Head of caudate nucleus (tissue), 42 donors: ENCODE measurements at regions not wholly inside any gene's neighbourhood (a gene's known extent, or its start where the extent isn't known, plus 50 kb on each side); places are given as distances from the start of the nearest gene placed in this dataset.

Source experiments
- DNase-seq, 42 donors: peaks; one replicate each; pipeline versions ENCODE4 v3.0.0 to v3.0.0-alpha.2; 2020 to 2021; ENCODE audit warnings: mixed read lengths in 7 of 42
- intact Hi-C: fragments of 100-400 bp; cut with DNase I; formaldehyde crosslinking; loops from one replicate; pipeline ENCODE4 v1.15.0; 2022

- DNase-seq: no peak
- intact Hi-C loops: no loop called here
These were observed 205.2 kb downstream of the MYLK4 start for GRCh38 chr6:2545383-2546038.

GRCh38 chr6:2543321-2543720, 207.4 kb downstream of the MYLK4 start:
- DNase-seq: no peak
- intact Hi-C loops: no loop called here

GRCh38 chr6:2542858-2543218, 207.9 kb downstream of the MYLK4 start:
- no peak for DNase-seq
- intact Hi-C loops: no loop called here

- DNase-seq: no peak
- intact Hi-C loops: no loop called here
These were observed 208.4 kb downstream of the MYLK4 start for GRCh38 chr6:2542101-2542857.

DNA sequence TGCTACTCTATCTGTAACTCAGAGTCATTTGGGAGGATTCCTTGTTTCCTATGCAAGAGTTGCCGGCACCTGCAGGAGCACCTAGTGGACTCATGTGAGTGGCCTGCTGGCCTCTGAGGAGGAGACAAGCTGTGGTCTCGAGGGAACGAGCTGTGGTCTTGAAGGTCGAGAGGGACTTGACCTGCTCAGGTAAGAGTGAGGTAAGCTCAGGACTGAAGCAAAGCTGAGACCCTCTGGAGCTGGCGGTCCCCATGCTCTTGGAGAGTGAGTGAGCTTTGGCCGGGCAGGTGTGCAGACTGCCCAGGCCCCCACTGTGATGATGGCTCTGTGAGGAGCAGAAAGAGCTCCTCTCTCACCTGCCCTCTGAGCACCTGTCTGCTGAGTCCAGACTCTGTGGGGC, 214.3 kb downstream of the MYLK4 start:
- DNase-seq: no peak
- intact Hi-C loops: no loop called here

GRCh38 chr6:2535506-2535905, 215.2 kb downstream of the MYLK4 start:
- DNase-seq: no peak
- intact Hi-C loops: no loop called here

- DNase-seq: no peak
- intact Hi-C loops: no loop called here
These were observed 216.2 kb downstream of the MYLK4 start for GRCh38 chr6:2534406-2535042.

DNA sequence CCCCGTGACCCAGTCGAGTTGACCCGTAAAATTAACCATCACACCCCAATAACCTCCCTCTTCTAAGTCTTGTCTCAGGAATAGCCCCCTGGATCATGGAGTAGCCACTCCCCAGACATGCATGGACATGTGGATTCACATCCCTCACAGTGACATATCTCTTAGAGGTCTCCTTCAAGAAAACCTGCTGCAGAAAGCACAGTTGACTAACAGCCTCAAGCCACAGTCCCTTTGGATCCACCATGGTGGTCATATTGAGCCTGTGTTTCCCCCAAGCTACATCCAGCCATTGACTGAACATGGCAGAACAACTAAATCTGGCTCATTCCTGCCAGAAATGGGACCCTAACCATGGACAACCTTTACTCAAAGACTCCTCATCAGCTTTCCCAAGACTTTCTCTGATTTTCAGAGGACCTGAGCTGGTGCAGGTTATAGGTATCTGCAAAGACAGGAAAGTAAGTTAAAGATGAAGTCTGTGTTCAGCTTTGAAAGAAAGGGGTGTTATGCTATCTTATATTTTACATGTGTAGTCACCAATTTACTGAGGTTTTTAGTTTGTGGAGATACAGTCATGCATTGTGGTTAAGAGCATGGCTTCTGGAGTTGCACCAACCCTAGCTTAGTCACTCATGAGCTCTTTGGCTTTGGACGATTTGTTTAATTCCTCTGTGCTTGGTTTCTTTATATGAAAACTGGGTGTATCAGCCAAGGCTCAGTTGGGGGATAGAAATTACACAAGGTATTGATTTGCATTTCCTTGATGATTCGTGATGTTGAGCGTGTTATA, 219.1 kb downstream of the MYLK4 start:
- no peak for DNase-seq
- intact Hi-C loops: no loop called here

- DNase-seq: no peak
These were observed 221.5 kb downstream of the MYLK4 start for GRCh38 chr6:2529211-2529719.

DNA sequence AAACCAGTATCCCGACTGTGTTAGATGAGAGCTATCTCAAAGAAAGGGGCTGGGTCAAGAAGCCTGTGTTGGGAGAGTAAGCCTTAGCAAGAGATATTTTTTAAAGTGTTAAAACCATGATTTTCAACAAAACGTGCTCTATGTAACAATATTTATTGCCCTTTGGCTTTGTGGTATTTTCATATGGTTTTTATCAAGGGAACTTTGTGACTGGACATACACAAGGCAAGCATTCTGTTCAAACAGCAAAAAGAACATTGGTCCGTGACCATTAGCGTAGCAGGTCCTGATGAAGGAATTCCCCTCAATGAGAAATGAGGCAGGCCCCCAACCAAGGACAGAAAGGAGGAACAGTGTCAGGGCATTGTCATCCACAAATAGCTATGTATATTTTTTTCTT, 222.6 kb downstream of the MYLK4 start:
- DNase-seq: no peak
- intact Hi-C loops: no loop called here

More at GRCh38 chr6:2529211-2529719, 221.5 kb downstream of the MYLK4 start:
- intact Hi-C loops: no loop called here

- intact Hi-C loops: no loop called here
- no peak for DNase-seq
These were observed 224.0 kb downstream of the MYLK4 start for GRCh38 chr6:2526766-2527165.

DNA sequence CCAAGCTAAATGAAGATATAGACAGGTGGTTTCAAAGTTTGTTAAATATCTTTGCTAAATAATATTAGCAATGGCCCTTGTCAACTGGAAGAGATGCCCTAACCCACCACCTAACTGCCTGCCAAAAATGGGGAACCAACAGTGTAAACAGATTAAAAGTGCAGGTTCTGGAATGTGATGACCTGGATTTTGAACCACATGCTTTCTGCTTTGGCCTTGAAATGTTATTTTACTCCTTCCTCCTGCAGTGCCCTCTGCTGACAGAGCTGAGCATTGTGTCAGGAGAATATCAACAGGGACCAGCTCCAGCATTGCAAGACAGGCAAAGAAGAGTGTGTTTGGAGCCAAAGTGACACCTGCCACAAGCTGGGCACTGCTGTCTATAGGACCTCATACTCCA, 226.6 kb downstream of the MYLK4 start:
- DNase-seq: no peak
- intact Hi-C loops: no loop called here

- intact Hi-C loops: no loop called here
These were observed 227.7 kb downstream of the MYLK4 start for GRCh38 chr6:2523061-2523460.

GRCh38 chr6:2522521-2522920, 228.2 kb downstream of the MYLK4 start:
- DNase-seq: no peak
- intact Hi-C loops: no loop called here

More at GRCh38 chr6:2523061-2523460, 227.7 kb downstream of the MYLK4 start:
- no peak for DNase-seq

- DNase-seq: no peak
- intact Hi-C loops: no loop called here
These were observed 232.8 kb downstream of the MYLK4 start for GRCh38 chr6:2517855-2518473.

DNA sequence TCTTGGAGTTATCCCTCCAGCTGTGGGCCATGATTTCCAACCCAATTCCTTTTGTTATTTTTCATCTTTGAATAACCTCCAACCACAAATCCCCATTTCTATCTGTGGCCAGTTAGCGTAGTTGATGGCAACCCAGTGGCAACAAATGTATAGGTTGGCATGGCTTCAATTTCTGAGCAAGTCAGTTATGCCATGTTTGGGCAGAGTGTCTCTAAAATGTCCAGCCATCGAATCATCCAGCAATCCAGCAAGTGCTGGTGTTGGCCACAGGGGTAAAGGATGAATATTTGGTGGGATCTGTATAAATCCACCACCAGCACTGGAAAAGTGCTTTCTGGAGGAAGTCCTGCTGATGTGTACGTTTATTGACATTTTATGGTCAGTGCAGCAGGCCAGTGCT, 233.3 kb downstream of the MYLK4 start:
- DNase-seq: no peak
- intact Hi-C loops: no loop called here

DNA sequence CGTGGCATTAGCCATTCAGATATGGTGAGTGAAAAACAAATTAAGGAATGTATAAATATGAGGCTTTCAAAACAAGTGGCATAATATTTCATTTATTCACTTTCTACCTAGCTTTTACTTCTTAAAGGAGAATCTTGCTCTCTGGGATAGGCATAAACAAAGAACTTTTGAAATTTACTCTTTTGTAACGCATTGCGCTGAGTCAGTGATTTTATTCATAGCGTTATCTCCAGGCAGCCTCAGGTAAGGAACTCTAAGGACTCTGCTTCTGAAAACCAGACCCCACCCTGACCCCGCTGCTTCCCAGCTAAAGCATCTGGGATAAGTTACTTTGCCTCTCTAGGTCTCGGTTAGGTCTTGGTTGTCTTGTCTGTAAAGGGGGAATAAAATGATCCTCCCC, 234.7 kb downstream of the MYLK4 start:
- intact Hi-C loops: no loop called here
- DNase-seq: no peak

DNA sequence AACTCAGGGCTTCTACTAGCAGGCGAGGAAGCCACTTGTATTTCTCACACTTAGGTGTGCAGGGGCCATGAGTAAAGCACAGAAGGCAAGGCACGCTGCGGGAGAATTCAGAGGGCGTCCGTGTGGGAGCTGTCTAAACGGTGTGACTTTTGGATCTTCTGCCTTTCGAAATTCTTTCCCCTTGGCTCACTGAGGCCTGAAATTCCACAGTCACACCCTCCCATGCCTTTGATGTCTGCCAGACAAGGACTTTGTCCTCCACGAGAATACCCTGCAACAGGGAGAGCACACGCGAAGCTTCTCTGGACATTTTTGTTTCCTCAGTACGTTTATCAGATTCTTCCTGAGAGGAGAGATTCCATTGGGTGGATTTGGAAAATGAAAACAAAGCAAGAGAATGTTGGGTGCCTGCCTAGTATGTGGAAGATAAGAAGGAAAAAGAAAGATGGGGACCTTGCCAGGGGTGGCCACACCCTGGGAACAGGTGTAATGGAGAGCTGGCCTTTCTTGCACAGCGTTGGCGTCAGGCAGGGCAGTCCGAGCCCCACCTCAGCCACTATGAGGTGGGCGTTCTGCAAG, 235.7 kb downstream of the MYLK4 start:
- no peak for DNase-seq
- intact Hi-C loops: no loop called here

DNA sequence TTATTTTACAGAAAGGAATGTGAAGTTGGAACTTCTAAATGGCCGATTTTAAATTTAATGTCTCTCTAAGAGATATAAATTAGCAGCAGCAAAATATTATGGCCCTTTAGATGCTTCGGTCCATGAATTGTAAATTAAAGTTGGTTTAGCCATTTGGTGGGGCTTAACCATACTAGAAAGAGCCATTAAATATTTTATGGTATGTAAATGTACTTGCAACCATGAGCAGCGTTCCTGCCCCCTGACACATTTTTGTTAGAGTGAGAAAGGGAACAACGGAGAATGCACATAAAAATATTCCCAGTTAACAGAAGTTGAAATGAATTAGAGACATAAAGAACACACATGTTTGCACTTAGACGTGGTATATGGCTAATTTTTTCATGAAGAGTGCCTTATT, 237.9 kb downstream of the MYLK4 start:
- intact Hi-C loops: no loop called here
- DNase-seq: no peak
